A673 (cell line): ENCODE measurements at regions not wholly inside any gene's neighbourhood (a gene's known extent, or its start where the extent isn't known, plus 50 kb on each side); places are given as distances from the start of the nearest gene placed in this dataset.
A peak's percentile ranks its signal among the peaks of the same experiment; 100 is the strongest.

Source experiments
- BruUV-seq: library from RNA; stranded (reverse); fragments of 400-500 nt; replicated peaks from 2 replicates; lab custom pipeline; 2021; lab: Mats Ljungman, UMichigan
- CTCF ChIA-PET: fragments of 300-600 bp; sonication (Branson Sonifier 250); formaldehyde crosslinking; loops from one replicate; lab custom pipeline; 2022; ENCODE audit warnings: antibody characterized with exemption; lab: Charles Lee
- POLR2A ChIA-PET: fragments of 300-600 bp; sonication (Branson Sonifier 250); formaldehyde crosslinking; loops from one replicate; lab custom pipeline; 2022; ENCODE audit warnings: antibody characterized with exemption; ENCODE audit not compliant: low non-redundant PET; lab: Charles Lee
- DNase-seq: peaks from one replicate; pipeline ENCODE4 v3.0.0-alpha.2; 2015; ENCODE audit warnings: low spot score
- H3K27ac ChIP-seq: fragments of 200-600 bp; sonication (generic); 2 replicates; pipeline ENCODE4 v1.5.1; 2016; ENCODE audit warnings: mixed run types, low read depth, mild to moderate bottlenecking, mixed read lengths, antibody characterized with exemption, low read length; ENCODE audit not compliant: poor library complexity, severe bottlenecking
- H3K27me3 ChIP-seq: fragments of 200-600 bp; sonication (generic); replicated peaks from 2 replicates; pipeline ENCODE4 v1.6.1; 2017; ENCODE audit warnings: mixed run types, low read depth, mild to moderate bottlenecking, mixed read lengths, antibody characterized with exemption, low read length; ENCODE audit not compliant: insufficient read depth, poor library complexity
- H3K36me3 ChIP-seq: fragments of 200-600 bp; sonication (generic); 2 replicates; pipeline ENCODE4 v1.6.1; 2016; ENCODE audit warnings: mixed run types, mild to moderate bottlenecking, mixed read lengths, antibody characterized with exemption, low read length; ENCODE audit not compliant: insufficient read depth, poor library complexity, severe bottlenecking
- H3K4me1 ChIP-seq: fragments of 200-600 bp; sonication (generic); 2 replicates; pipeline ENCODE4 v1.6.1; 2017; ENCODE audit warnings: mixed run types, mild to moderate bottlenecking, mixed read lengths, antibody characterized with exemption, low read length; ENCODE audit not compliant: insufficient read depth, poor library complexity, severe bottlenecking
- H3K4me3 ChIP-seq: fragments of 200-600 bp; sonication (generic); 2 replicates; pipeline ENCODE4 v1.5.1; 2016; ENCODE audit warnings: low read depth, mixed run types, mild to moderate bottlenecking, mixed read lengths, low read length; ENCODE audit not compliant: poor library complexity, severe bottlenecking
- H3K9me3 ChIP-seq: fragments of 200-600 bp; sonication (generic); 2 replicates; pipeline ENCODE4 v1.6.1; 2016; ENCODE audit warnings: mixed run types, low read depth, mild to moderate bottlenecking, mixed read lengths, antibody characterized with exemption, low read length; ENCODE audit not compliant: poor library complexity, severe bottlenecking
- EZH2 ChIP-seq: fragments of 200-600 bp; sonication (generic); IDR thresholded peaks from 2 replicates; pipeline ENCODE4 v1.6.1; 2017; ENCODE audit warnings: borderline replicate concordance, low read depth, mild to moderate bottlenecking, mixed read lengths, antibody characterized with exemption, low read length; ENCODE audit not compliant: poor library complexity, severe bottlenecking
- intact Hi-C: fragments of 100-400 bp; cut with micrococcal nuclease; formaldehyde crosslinking; loops from one replicate; pipeline ENCODE4 v1.10.0; 2022; ENCODE audit not compliant: unreplicated experiment
- TF ChIP-seq, protein P1 (sequence below): fragments of 300-800, 200-600 bp; sonication (generic); conservative IDR thresholded peaks from 2 replicates; pipeline ENCODE4 v1.5.1; 2017; ENCODE audit warnings: low read depth, mild to moderate bottlenecking, antibody characterized with exemption, low read length, moderate library complexity, mixed read lengths

DNA sequence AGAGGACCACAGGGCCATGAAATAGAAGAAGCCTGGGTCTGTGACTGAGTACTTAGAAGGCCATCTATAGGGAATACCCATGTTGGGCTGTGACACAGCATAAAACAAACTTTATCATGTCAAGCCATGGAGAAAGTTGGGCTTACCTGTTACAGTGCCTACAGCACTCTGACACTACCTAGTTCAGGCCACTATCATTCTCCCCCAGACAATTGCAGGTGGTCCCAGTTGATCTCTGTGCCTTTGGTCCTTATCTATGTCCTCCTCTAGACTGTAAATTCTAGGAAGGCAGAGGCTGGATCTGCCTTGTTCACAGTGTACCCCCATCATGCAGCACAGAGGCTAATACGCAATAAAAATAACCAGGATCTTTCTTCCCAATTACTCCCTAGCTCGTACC is 69.1 kb downstream of the GCC1 start:
- Histone ChIP-seq H3K27ac (no peak overlapping the region), H3K36me3 (no peaks in the 10 kb centered on the region), H3K27me3 (no peaks in the 10 kb centered on the region), H3K4me1 (no peaks in the 10 kb centered on the region), H3K4me3 (no peak overlapping the region), H3K9me3 (no peaks in the 10 kb centered on the region)
- TF ChIP-seq, protein P1, sequence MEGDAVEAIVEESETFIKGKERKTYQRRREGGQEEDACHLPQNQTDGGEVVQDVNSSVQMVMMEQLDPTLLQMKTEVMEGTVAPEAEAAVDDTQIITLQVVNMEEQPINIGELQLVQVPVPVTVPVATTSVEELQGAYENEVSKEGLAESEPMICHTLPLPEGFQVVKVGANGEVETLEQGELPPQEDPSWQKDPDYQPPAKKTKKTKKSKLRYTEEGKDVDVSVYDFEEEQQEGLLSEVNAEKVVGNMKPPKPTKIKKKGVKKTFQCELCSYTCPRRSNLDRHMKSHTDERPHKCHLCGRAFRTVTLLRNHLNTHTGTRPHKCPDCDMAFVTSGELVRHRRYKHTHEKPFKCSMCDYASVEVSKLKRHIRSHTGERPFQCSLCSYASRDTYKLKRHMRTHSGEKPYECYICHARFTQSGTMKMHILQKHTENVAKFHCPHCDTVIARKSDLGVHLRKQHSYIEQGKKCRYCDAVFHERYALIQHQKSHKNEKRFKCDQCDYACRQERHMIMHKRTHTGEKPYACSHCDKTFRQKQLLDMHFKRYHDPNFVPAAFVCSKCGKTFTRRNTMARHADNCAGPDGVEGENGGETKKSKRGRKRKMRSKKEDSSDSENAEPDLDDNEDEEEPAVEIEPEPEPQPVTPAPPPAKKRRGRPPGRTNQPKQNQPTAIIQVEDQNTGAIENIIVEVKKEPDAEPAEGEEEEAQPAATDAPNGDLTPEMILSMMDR: no peak
- no peak for TF ChIP-seq EZH2
- intact Hi-C loops: loop anchor here (10.0 kb wide), 1 partner anchor 712 kb away; no protein-coding TSS in a partner anchor
- no peak for DNase-seq
- ChIA-PET CTCF (interaction anchor here (0.7 kb wide), 1 partner anchor 174 kb away, joined by 5 read pairs; no protein-coding TSS in a partner anchor), POLR2A (interaction anchor here (0.6 kb wide), 1 partner anchor 9 kb away, joined by 13 read pairs; no protein-coding TSS in a partner anchor)
- BruUV-seq: no TSS peak

DNA sequence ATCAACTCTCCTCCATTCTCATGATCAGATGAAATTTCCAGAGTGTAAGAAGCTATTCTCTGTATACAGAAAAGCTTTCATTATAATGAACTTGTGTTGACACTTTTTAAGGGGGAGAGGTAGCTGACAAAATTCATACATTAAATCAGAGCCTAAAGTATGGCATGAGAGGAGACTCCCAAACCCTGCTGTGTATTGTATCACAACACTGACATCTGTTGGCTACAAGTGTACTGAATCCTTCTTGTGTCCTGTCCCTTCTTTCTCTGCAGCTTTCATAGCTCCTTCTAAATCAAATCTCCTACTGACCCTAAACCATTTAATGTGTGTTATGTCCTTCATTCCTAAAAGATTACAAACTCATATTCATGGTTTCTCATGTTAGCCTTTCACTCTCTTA is 70.9 kb downstream of the GCC1 start:
- TF ChIP-seq EZH2: no peak
- TF ChIP-seq, protein P1: peak; percentile 54
- peak; percentile 51 for DNase-seq
- Histone ChIP-seq H3K9me3 (no peaks in the 10 kb centered on the region), H3K27ac (no peak overlapping the region), H3K4me3 (no peak overlapping the region), H3K27me3 (peaks cover 10% of the 10 kb centered on the region), H3K36me3 (no peaks in the 10 kb centered on the region), H3K4me1 (no peaks in the 10 kb centered on the region)
- ChIA-PET POLR2A (no interaction called here), CTCF (interaction anchor here (0.7 kb wide), 1 partner anchor 167 kb away, joined by 3 read pairs; no protein-coding TSS in a partner anchor)
- no TSS peak for BruUV-seq
- intact Hi-C loops: loop anchor here (2.0 to 10.0 kb wide), 2 partner anchors 166 to 710 kb away; no protein-coding TSS in a partner anchor

DNA sequence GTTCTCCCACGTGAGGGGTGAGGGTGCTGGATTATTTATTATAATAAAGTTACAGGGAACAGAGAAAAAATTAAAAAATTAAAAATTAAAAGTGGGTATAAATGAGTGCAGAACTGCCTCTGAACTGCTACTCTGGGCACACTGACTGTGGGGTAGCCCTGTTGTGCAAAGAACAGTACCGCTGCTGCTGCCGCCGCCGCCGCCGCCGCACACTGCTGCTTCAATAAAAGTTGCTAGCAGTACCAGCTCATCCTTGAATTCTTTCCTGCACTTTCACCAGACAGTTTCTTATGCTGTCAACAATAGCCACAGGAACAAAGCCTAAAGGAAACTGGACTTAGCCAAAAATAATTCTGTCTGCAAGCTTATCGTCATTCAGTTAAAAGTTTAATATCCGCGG is 72.1 kb downstream of the GCC1 start:
- TF ChIP-seq, protein P1: no peak
- no peak for TF ChIP-seq EZH2
- intact Hi-C loops: loop anchor here (10.0 kb wide), 1 partner anchor 709 kb away; no protein-coding TSS in a partner anchor
- no peak overlapping the region for H3K27ac ChIP-seq
- peaks cover 12% of the 10 kb centered on the region for H3K27me3 ChIP-seq
- ChIA-PET POLR2A (interaction anchor here (0.5 kb wide), 1 partner anchor 220 kb away, joined by 18 read pairs; no protein-coding TSS in a partner anchor), CTCF (no interaction called here)
- DNase-seq: no peak
- BruUV-seq: no TSS peak
- no peaks in the 10 kb centered on the region for H3K36me3 ChIP-seq
- H3K4me3 ChIP-seq: no peak overlapping the region
- H3K4me1 ChIP-seq: no peaks in the 10 kb centered on the region
- H3K9me3 ChIP-seq: no peaks in the 10 kb centered on the region
